Neural progenitor cell (in vitro differentiated cells): ENCODE measurements at regions not wholly inside any gene's neighbourhood (a gene's known extent, or its start where the extent isn't known, plus 50 kb on each side); places are given as distances from the start of the nearest gene placed in this dataset.

ENCODE experiments used
- CTCF ChIP-seq: fragments of 200-600 bp; sonication (generic); IDR thresholded peaks from 2 replicates; pipeline ENCODE4 v1.5.1; 2017; ENCODE audit warnings: antibody characterized with exemption, mild to moderate bottlenecking
- EZH2 ChIP-seq: fragments of 200-600 bp; sonication (generic); IDR thresholded peaks from 2 replicates; pipeline ENCODE4 v1.6.1; 2017; ENCODE audit warnings: antibody characterized with exemption, mild to moderate bottlenecking, moderate library complexity

GRCh38 chr18:25409971-25410370, 58.0 kb upstream of the ZNF521 start:
- TF ChIP-seq CTCF: no peak
- TF ChIP-seq EZH2: no peak
